Activated T-cell treated with anti-CD3 and anti-CD28 coated beads, Interleukin-2, amount 50 U/mL, for 72 hours (primary cell): ENCODE measurements at regions not wholly inside any gene's neighbourhood (a gene's known extent, or its start where the extent isn't known, plus 50 kb on each side); places are given as distances from the start of the nearest gene placed in this dataset.
A peak's percentile ranks its signal among the peaks of the same experiment; 100 is the strongest.

Experiments used
- ATAC-seq, 2 donors: fragments of 150-1000 bp; cut with Tn5 transposase; replicated peaks in 1 of 2; 2 replicates each; pipeline ENCODE4 v1.10.0; 2021; ENCODE audit warnings: moderate library complexity in 2 of 2, mild to moderate bottlenecking in 1 of 2
- DNase-seq, 2 donors: peaks; one replicate each; pipeline ENCODE4 v3.0.0; 2021 to 2022; ENCODE audit warnings: mixed read lengths in 1 of 2
- H3K27ac Mint-ChIP-seq: one replicate; pipeline ENCODE4 v1.8.0; 2022; ENCODE audit warnings: mild to moderate bottlenecking, moderate library complexity, mixed read lengths
- H3K27me3 Mint-ChIP-seq: one replicate; pipeline ENCODE4 v1.8.0; 2022; ENCODE audit warnings: low read depth, mixed read lengths
- H3K36me3 Mint-ChIP-seq, 2 donors: one replicate each; pipeline ENCODE4 v1.8.0; 2022; ENCODE audit warnings: mixed read lengths in 2 of 2, mild to moderate bottlenecking in 1 of 2; ENCODE audit not compliant: insufficient read depth in 2 of 2
- H3K4me1 Mint-ChIP-seq: one replicate; pipeline ENCODE4 v1.8.0; 2022; ENCODE audit warnings: low read depth, mixed read lengths
- H3K4me3 Mint-ChIP-seq, 2 donors: one replicate each; pipeline ENCODE4 v1.8.0; 2022; ENCODE audit warnings: mild to moderate bottlenecking in 2 of 2, mixed read lengths in 2 of 2, moderate library complexity in 2 of 2
- H3K9me3 Mint-ChIP-seq, 2 donors: one replicate each; pipeline ENCODE4 v1.8.0; 2022; ENCODE audit warnings: mixed read lengths in 2 of 2

GRCh38 chrX:39915081-39915480, 182.7 kb downstream of the BCOR start:
- H3K27me3 Mint-ChIP-seq = peaks cover 8% of the 10 kb centered on the region
- H3K36me3 Mint-ChIP-seq = no peaks in the 10 kb centered on the region
- DNase-seq (no peak), ATAC-seq (no peak)
- peaks cover 0 to 2% of the 10 kb centered on the region in 2 donors for H3K9me3 Mint-ChIP-seq
- no peak overlapping the region for H3K27ac Mint-ChIP-seq
- H3K4me1 Mint-ChIP-seq = no peaks in the 10 kb centered on the region
- H3K4me3 Mint-ChIP-seq = no peak overlapping the region

- H3K36me3 Mint-ChIP-seq = no peaks in the 10 kb centered on the region
- peaks cover 0 to 2% of the 10 kb centered on the region in 2 donors for H3K9me3 Mint-ChIP-seq
- no peak overlapping the region for H3K4me3 Mint-ChIP-seq
- H3K27me3 Mint-ChIP-seq = peaks cover 8% of the 10 kb centered on the region
- no peaks in the 10 kb centered on the region for H3K4me1 Mint-ChIP-seq
- DNase-seq (no peak), ATAC-seq (no peak)
- no peak overlapping the region for H3K27ac Mint-ChIP-seq
These were observed 182.2 kb downstream of the BCOR start for GRCh38 chrX:39915596-39915995.

- Mint-ChIP-seq H3K36me3 (no peaks in the 10 kb centered on the region), H3K27ac (no peak overlapping the region), H3K9me3 (no peaks in the 10 kb centered on the region), H3K4me1 (no peaks in the 10 kb centered on the region), H3K27me3 (peaks cover 27% of the 10 kb centered on the region), H3K4me3 (no peak overlapping the region)
- DNase-seq (no peak), ATAC-seq (no peak)
These were observed 175.9 kb downstream of the BCOR start for GRCh38 chrX:39921838-39922237.

- Mint-ChIP-seq H3K27ac (no peak overlapping the region), H3K27me3 (peaks cover 26% of the 10 kb centered on the region), H3K36me3 (no peaks in the 10 kb centered on the region), H3K9me3 (no peaks in the 10 kb centered on the region), H3K4me1 (no peaks in the 10 kb centered on the region), H3K4me3 (no peak overlapping the region)
- DNase-seq (no peak), ATAC-seq (no peak)
These were observed 175.3 kb downstream of the BCOR start for GRCh38 chrX:39922488-39922887.

- H3K9me3 Mint-ChIP-seq = no peaks in the 10 kb centered on the region
- H3K4me3 Mint-ChIP-seq = no peak overlapping the region
- no peaks in the 10 kb centered on the region for H3K36me3 Mint-ChIP-seq
- DNase-seq (no peak), ATAC-seq (no peak)
- no peak overlapping the region for H3K27ac Mint-ChIP-seq
- peaks cover 26% of the 10 kb centered on the region for H3K27me3 Mint-ChIP-seq
- no peaks in the 10 kb centered on the region for H3K4me1 Mint-ChIP-seq
These were observed 174.8 kb downstream of the BCOR start for GRCh38 chrX:39922926-39923325.

- Mint-ChIP-seq H3K27ac (no peak overlapping the region), H3K36me3 (no peaks in the 10 kb centered on the region), H3K4me3 (no peak overlapping the region), H3K27me3 (peaks cover 22% of the 10 kb centered on the region), H3K9me3 (no peaks in the 10 kb centered on the region), H3K4me1 (peaks cover 5% of the 10 kb centered on the region)
- DNase-seq (no peak), ATAC-seq (no peak)
These were observed 170.4 kb downstream of the BCOR start for GRCh38 chrX:39927380-39927779.

GRCh38 chrX:39928704-39929378, 168.9 kb downstream of the BCOR start:
- DNase-seq (no peak), ATAC-seq (no peak)
- Mint-ChIP-seq H3K27me3 (peaks cover 22% of the 10 kb centered on the region), H3K27ac (no peak overlapping the region), H3K4me1 (peaks cover 5% of the 10 kb centered on the region), H3K9me3 (no peaks in the 10 kb centered on the region), H3K36me3 (no peaks in the 10 kb centered on the region), H3K4me3 (no peak overlapping the region)

- ATAC-seq (no peak), DNase-seq (no peak)
- Mint-ChIP-seq H3K27ac (no peak overlapping the region), H3K36me3 (no peaks in the 10 kb centered on the region), H3K27me3 (peaks cover 22% of the 10 kb centered on the region), H3K9me3 (no peaks in the 10 kb centered on the region), H3K4me1 (peaks cover 5% of the 10 kb centered on the region), H3K4me3 (no peak overlapping the region)
These were observed 168.3 kb downstream of the BCOR start for GRCh38 chrX:39929379-39930025.

GRCh38 chrX:39930786-39931528, 166.8 kb downstream of the BCOR start:
- DNase-seq (no peak), ATAC-seq (no peak)
- Mint-ChIP-seq H3K36me3 (no peaks in the 10 kb centered on the region), H3K4me3 (no peak overlapping the region), H3K9me3 (no peaks in the 10 kb centered on the region), H3K4me1 (peaks cover 5% of the 10 kb centered on the region), H3K27me3 (peaks cover 18% of the 10 kb centered on the region), H3K27ac (no peak overlapping the region)

- Mint-ChIP-seq H3K4me1 (peaks cover 5% of the 10 kb centered on the region), H3K9me3 (no peaks in the 10 kb centered on the region), H3K27ac (no peak overlapping the region), H3K4me3 (no peak overlapping the region), H3K27me3 (peaks cover 11% of the 10 kb centered on the region), H3K36me3 (no peaks in the 10 kb centered on the region)
- DNase-seq (no peak), ATAC-seq (no peak)
These were observed 166.1 kb downstream of the BCOR start for GRCh38 chrX:39931529-39932282.

GRCh38 chrX:39935411-39936064, 162.2 kb downstream of the BCOR start:
- no peaks in the 10 kb centered on the region for H3K36me3 Mint-ChIP-seq
- H3K4me3 Mint-ChIP-seq = no peak overlapping the region
- H3K4me1 Mint-ChIP-seq = peaks cover 6% of the 10 kb centered on the region
- H3K27me3 Mint-ChIP-seq = no peaks in the 10 kb centered on the region
- H3K27ac Mint-ChIP-seq = no peak overlapping the region
- no peak for ATAC-seq
- no peak for DNase-seq
- no peaks in the 10 kb centered on the region for H3K9me3 Mint-ChIP-seq

- DNase-seq = peak in 1 of 2 donors; percentile 3
- no peaks in the 10 kb centered on the region for H3K27me3 Mint-ChIP-seq
These were observed 160.6 kb downstream of the BCOR start for GRCh38 chrX:39936886-39937770.

More at GRCh38 chrX:39936886-39937770, 160.6 kb downstream of the BCOR start:
- peak overlapping the region; percentile 60 to 73 for H3K4me3 Mint-ChIP-seq
- no peaks in the 10 kb centered on the region for H3K9me3 Mint-ChIP-seq
- no peaks in the 10 kb centered on the region for H3K36me3 Mint-ChIP-seq
- peak; percentile 51 to 65 for ATAC-seq
- H3K4me1 Mint-ChIP-seq = peaks cover 6% of the 10 kb centered on the region
- H3K27ac Mint-ChIP-seq = peak overlapping the region; percentile 15
